Lower leg skin (tissue), 4 donors: ENCODE measurements at regions not wholly inside any gene's neighbourhood (a gene's known extent, or its start where the extent isn't known, plus 50 kb on each side); places are given as distances from the start of the nearest gene placed in this dataset.

ENCODE experiments used
- DNase-seq, 2 donors: peaks; one replicate each; pipeline ENCODE4 v3.0.0-alpha.2; 2019; ENCODE audit warnings: low spot score in 2 of 2
- H3K4me3 ChIP-seq: fragments of 200-600 bp; sonication (generic); 2 replicates; pipeline ENCODE4 v1.5.1; 2017; ENCODE audit warnings: mild to moderate bottlenecking, low read depth; ENCODE audit not compliant: poor library complexity, severe bottlenecking
- CTCF ChIP-seq, 3 donors: fragments of 450-650 bp; IDR thresholded peaks; one replicate each; pipeline ENCODE4 v1.5.1; 2016; ENCODE audit warnings: antibody characterized with exemption in 3 of 3, mild to moderate bottlenecking in 3 of 3, moderate library complexity in 2 of 3
- POLR2A ChIP-seq, 2 donors: fragments of 450-650 bp; IDR thresholded peaks; one replicate each; pipeline ENCODE4 v1.6.1; 2016 to 2017; ENCODE audit warnings: antibody characterized with exemption in 2 of 2, mild to moderate bottlenecking in 1 of 2, moderate library complexity in 1 of 2
- WGBS, 2 donors: methylation state at CpG; one replicate each; pipeline ENCODE4 v1.1.5; 2018; 5-methylcytosine and 5-hydroxymethylcytosine counted together
- intact Hi-C: fragments of 100-400 bp; cut with DNase I; formaldehyde crosslinking; loops from one replicate; pipeline ENCODE4 v1.15.0; 2023; ENCODE audit warnings: low total_unique reads

- intact Hi-C loops, result no loop called here
- TF ChIP-seq POLR2A (IDR thresholded peaks at IDR 0.05), result no peak
- TF ChIP-seq CTCF (IDR thresholded peaks at IDR 0.05), result no peak
- no peak overlapping the region for H3K4me3 ChIP-seq
- DNase-seq, result no peak
- 68 to 78% methylated on average over 3 of the region's 3 CpGs for WGBS, 2 donors
Measured at GRCh38 chr6:144885817-144886216, 600.7 kb downstream of the UTRN start.

GRCh38 chr6:144886682-144887081 is 601.5 kb downstream of the UTRN start:
- TF ChIP-seq CTCF (IDR thresholded peaks at IDR 0.05) (no peak), POLR2A (IDR thresholded peaks at IDR 0.05) (no peak)
- intact Hi-C loops, result no loop called here
- WGBS, 2 donors, result 56 to 61% methylated on average over 1 of the region's 1 CpG
- no peak for DNase-seq
- no peak overlapping the region for H3K4me3 ChIP-seq

- TF ChIP-seq POLR2A (IDR thresholded peaks at IDR 0.05), result no peak
- TF ChIP-seq CTCF (IDR thresholded peaks at IDR 0.05), result no peak
- H3K4me3 ChIP-seq, result no peak overlapping the region
- 75 to 80% methylated on average over 1 of the region's 1 CpG for WGBS, 2 donors
- intact Hi-C loops, result no loop called here
- DNase-seq, result no peak
Measured at GRCh38 chr6:144888621-144889020, 603.5 kb downstream of the UTRN start.

- intact Hi-C loops, result no loop called here
- WGBS, 2 donors, result 86 to 88% methylated on average over 2 of the region's 2 CpGs
- TF ChIP-seq POLR2A (IDR thresholded peaks at IDR 0.05), result no peak
- no peak for TF ChIP-seq CTCF (IDR thresholded peaks at IDR 0.05)
- no peak for DNase-seq
- H3K4me3 ChIP-seq, result no peak overlapping the region
Measured at GRCh38 chr6:144893680-144894151, 608.6 kb downstream of the UTRN start.

GRCh38 chr6:144894240-144894639 is 609.1 kb downstream of the UTRN start:
- intact Hi-C loops, result no loop called here
- H3K4me3 ChIP-seq, result no peak overlapping the region
- no peak for DNase-seq
- 87 to 96% methylated on average over 2 of the region's 2 CpGs for WGBS, 2 donors
- no peak for TF ChIP-seq POLR2A (IDR thresholded peaks at IDR 0.05)
- TF ChIP-seq CTCF (IDR thresholded peaks at IDR 0.05), result no peak
